A172 (cell line): ENCODE measurements at regions not wholly inside any gene's neighbourhood (a gene's known extent, or its start where the extent isn't known, plus 50 kb on each side); places are given as distances from the start of the nearest gene placed in this dataset.

Experiments
- DNase-seq: peaks from one replicate; pipeline ENCODE4 v3.0.0-alpha.2; 2015; ENCODE audit warnings: low spot score

DNA sequence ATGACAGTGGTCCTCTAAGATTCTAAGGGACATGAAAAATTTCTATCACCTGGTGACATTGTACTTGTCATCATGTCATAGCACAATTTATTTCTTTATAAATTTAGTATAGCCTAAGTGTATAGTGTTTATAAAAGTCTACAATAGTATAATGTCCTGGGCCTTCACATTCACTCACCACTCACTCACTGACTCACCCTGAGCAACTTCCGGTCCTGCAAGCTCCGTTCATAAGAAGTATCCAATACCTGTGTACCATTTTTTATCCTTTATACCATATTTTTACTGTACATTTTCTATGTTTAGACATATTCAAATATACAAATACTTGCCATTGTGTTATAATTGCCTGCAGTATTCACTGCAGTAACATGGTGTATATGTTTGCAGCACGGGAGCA, 72.8 kb upstream of the DSEL start:
- no peak for DNase-seq

DNA sequence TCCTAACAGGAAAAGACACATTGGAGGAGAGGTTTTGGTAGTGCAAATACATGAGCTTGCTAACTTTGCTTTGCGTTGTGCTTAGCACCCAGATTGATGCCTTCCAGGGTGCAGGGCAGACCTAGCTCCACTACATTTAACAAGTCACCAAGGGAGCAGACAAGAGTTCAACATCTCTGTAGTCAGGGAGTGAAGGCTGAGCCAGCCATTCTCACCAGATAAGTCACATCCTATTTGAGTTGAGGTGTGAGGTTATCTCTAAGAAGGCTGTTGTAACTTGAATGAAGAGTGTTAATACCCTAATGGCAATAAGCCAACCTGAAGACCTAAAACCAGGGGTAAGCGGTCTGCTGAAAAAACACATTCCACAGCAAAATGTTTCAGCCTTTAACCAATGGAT, 69.6 kb upstream of the DSEL start:
- DNase-seq = no peak

DNA sequence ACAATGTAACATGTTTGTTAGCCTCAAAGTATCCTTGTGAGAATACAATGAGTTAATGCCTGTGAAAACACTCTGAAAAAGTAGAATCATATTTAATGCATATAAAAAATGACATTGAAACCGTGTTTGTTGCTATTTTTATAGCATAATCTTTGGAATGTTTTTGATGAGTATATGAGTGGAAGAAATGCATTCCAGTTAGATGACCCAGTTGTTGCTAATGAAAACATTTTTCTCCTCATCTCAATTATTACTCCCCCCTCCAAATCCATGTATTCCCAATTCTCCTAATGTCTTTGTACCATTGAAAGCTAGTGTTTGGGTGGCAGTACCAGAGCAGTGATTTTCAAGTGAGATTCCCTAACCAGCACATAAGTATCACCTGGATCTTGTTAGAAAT, 67.1 kb upstream of the DSEL start:
- no peak for DNase-seq

DNA sequence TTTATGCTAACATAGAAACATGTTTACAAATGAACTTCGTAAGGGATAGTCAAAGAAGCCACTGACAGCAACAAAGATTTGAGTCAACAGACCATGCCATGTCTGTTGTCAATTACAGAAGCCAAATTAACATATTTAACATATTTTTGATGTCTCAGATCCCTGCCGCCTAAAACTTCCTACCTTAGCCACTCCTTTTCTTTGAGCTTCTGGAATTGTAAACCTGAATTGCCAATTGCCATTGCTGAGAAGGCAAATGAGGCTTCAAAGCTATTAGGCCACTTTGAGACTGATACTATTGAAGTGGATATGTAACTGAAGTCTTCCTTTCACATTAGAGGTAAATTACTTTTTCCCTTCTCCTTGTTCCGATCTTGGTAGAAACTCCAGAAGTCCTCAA, 66.0 kb upstream of the DSEL start:
- no peak for DNase-seq

DNA sequence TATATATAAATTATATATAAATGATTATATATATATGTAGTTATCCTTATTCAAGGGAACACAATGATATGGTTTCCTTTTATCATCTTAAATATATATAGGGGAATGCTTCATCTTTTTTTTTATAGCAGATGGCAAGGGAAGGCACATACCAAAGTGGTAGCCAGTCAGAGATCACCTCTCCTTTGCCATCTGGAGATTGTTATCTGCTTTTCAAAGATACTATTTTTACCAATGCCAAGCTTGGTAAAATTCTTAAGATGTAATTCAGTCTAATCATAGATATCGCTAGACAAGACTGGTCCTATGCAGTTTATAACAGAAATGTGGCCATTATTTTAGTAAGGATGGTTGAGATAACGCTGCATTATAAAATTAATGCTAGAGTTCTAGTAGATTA, 64.7 kb upstream of the DSEL start:
- no peak for DNase-seq

DNA sequence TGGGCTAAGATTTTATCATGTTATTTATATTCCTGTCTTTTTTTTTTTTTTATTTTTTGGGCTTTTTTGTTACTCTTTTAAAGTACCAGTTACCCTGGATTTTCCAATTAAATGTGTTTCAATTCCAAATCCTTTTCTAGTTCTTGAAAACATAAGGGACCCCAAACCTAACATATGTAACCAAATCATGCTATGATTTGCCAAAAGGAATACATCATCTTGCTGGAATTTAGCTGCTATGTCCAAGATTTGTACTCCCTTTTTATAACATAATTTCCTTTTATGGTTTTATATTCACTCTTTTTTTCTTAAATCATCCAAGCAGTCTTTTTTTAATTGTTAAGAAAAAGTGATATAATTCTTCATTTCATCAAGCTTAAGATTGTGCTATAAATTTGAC, 60.9 kb upstream of the DSEL start:
- DNase-seq = no peak

DNA sequence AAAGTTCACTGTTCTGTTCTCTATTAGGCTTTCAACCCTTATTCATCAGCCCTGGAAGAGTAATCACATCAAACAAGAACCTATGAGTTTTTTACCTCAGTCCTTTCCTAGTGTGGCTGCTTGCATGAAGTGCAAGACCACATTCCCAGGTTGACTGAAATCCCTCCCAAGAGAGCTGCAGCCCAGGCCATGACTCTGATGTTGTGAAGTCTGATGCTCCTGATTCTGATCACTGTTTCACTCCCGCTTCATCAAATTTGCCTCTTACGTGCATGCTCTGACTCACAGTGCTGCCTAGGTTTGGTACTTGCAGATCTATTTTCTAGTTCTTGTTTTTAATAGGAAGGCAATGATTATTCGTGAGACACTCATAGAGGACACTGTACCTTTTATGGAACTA, 58.2 kb upstream of the DSEL start:
- no peak for DNase-seq

DNA sequence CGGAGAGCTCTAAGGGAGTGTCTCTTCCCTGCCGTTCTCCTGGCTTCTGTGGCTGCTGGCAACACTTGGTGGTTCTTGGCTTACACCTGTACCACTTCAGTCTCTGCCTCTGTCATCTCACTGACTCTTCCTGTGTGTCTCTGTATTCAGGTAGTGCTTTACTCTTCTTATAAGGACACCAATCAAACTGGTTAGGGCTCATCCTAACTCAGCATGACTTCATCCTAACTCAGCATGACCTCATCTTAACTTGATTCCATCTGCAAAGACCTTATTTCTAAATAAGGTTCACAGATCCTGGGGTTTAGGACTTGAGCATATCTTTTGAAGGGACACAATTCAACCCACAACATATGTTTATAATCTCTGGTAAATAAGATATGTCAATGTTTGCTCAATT, 51.6 kb upstream of the DSEL start:
- DNase-seq = no peak
